H1 (cell line): ENCODE measurements at regions not wholly inside any gene's neighbourhood (a gene's known extent, or its start where the extent isn't known, plus 50 kb on each side); places are given as distances from the start of the nearest gene placed in this dataset.

Source experiments
- CTCF ChIA-PET: fragments of 300-600 bp; sonication (Branson Sonifier 250); formaldehyde crosslinking; loops from one replicate; lab custom pipeline; 2021; ENCODE audit not compliant: partially characterized antibody; lab: Charles Lee
- POLR2A ChIA-PET: fragments of 300-600 bp; sonication (Branson Sonifier 250); formaldehyde crosslinking; loops from one replicate; lab custom pipeline; 2021; ENCODE audit warnings: inconsistent platforms; ENCODE audit not compliant: partially characterized antibody; lab: Charles Lee
- DNase-seq, 2 experiments: peaks; one replicate each; pipeline versions ENCODE4 v3.0.0 to v3.0.0-alpha.2; 2010 to 2022; ENCODE audit warnings: low spot score in 2 of 2, low read depth in 1 of 2, mixed read lengths in 1 of 2
- FAIRE-seq: peaks from 2 replicates; lab custom pipeline; 2011; peaks lifted over from hg19 to GRCh38; lab: Jason Lieb, UNC
- H2AFZ ChIP-seq: 2 replicates; pipeline ENCODE4 v1.8.1; 2012; ENCODE audit warnings: low read length, inconsistent platforms
- H2AK5ac ChIP-seq: 2 replicates; pipeline ENCODE4 v1.6.1; 2013; ENCODE audit warnings: low read depth, low read length
- H2BK120ac ChIP-seq: replicated peaks from 2 replicates; pipeline ENCODE3; 2013; ENCODE audit warnings: low read depth, low read length, inconsistent platforms
- H2BK12ac ChIP-seq: 2 replicates; pipeline ENCODE4 v1.6.1; 2013; ENCODE audit warnings: low read depth, low read length
- H2BK15ac ChIP-seq: 2 replicates; pipeline ENCODE4 v1.6.1; 2013; ENCODE audit warnings: low read length
- H2BK20ac ChIP-seq: 2 replicates; pipeline ENCODE4 v1.6.1; 2013; ENCODE audit warnings: low read length
- H2BK5ac ChIP-seq: 2 replicates; pipeline ENCODE4 v1.6.1; 2013; ENCODE audit warnings: low read depth, low read length
- H3K14ac ChIP-seq: 2 replicates; pipeline ENCODE4 v1.6.1; 2013; ENCODE audit warnings: inconsistent platforms; ENCODE audit not compliant: insufficient read length
- H3K18ac ChIP-seq: 2 replicates; pipeline ENCODE4 v1.6.1; 2013; ENCODE audit warnings: low read length; ENCODE audit errors: extremely low read depth
- H3K23ac ChIP-seq: 2 replicates; pipeline ENCODE4 v1.6.1; 2013; ENCODE audit warnings: inconsistent platforms; ENCODE audit not compliant: insufficient read length
- H3K23me2 ChIP-seq: 2 replicates; pipeline ENCODE4 v1.6.1; 2013; ENCODE audit warnings: low read depth, low read length
- H3K27ac ChIP-seq: 2 replicates; pipeline ENCODE4 v1.6.1; 2011; ENCODE audit warnings: low read depth, low read length, inconsistent platforms
- H3K27me3 ChIP-seq, 4 experiments: replicated peaks in 1 of 4; 1 replicate in 1 of 4; 2 replicates in 3 of 4; pipeline versions ENCODE4 v1.6.1 to v1.8.1; 2011 to 2013; ENCODE audit warnings: low read length in 3 of 4, mild to moderate bottlenecking in 3 of 4, inconsistent platforms in 2 of 4, mixed read lengths in 2 of 4, moderate library complexity in 1 of 4; ENCODE audit not compliant: control insufficient read depth in 3 of 4, insufficient read depth in 3 of 4; ENCODE audit errors: extremely low read depth in 1 of 4
- H3K36me3 ChIP-seq, 4 experiments: 2 replicates each; pipeline versions ENCODE4 v1.6.1 to v1.8.1; 2011 to 2013; ENCODE audit warnings: mild to moderate bottlenecking in 4 of 4, low read length in 3 of 4, moderate library complexity in 2 of 4, control low read depth in 1 of 4, inconsistent platforms in 1 of 4; ENCODE audit not compliant: insufficient read depth in 4 of 4, control insufficient read depth in 2 of 4
- H3K4ac ChIP-seq: replicated peaks from 2 replicates; pipeline ENCODE3; 2013; ENCODE audit warnings: low read length, low read depth, mixed read lengths, inconsistent platforms; ENCODE audit not compliant: insufficient read length
- H3K4me1 ChIP-seq, 4 experiments: replicated peaks in 1 of 4; 1 replicate in 1 of 4; 2 replicates in 3 of 4; pipeline versions ENCODE4 v1.6.1 to v1.8.1; 2011 to 2013; ENCODE audit warnings: low read length in 3 of 4, inconsistent platforms in 2 of 4, mixed read lengths in 1 of 4; ENCODE audit not compliant: insufficient read depth in 4 of 4, control insufficient read depth in 3 of 4
- H3K4me2 ChIP-seq, 2 experiments: 2 replicates each; pipeline versions ENCODE4 v1.6.1 to v1.8.1; 2011 to 2013; ENCODE audit warnings: low read depth in 2 of 2, low read length in 2 of 2, control low read depth in 1 of 2, inconsistent platforms in 1 of 2, mild to moderate bottlenecking in 1 of 2; ENCODE audit not compliant: insufficient read depth in 1 of 2
- H3K4me3 ChIP-seq, 4 experiments: fragments of 200-600, 300-600 bp in 1 of 4; sonication (generic), shearing (Covaris generic), sonication (Bioruptor Twin) in 1 of 4; 2 replicates each; pipeline versions ENCODE4 v1.5.1 to v1.8.1; 2011 to 2016; ENCODE audit warnings: low read length in 4 of 4, low read depth in 3 of 4, control low read depth in 2 of 4, inconsistent platforms in 2 of 4, mild to moderate bottlenecking in 2 of 4, mixed read lengths in 1 of 4, moderate library complexity in 1 of 4; ENCODE audit not compliant: insufficient read depth in 2 of 4; ENCODE audit errors: extremely low read depth in 1 of 4
- H3K56ac ChIP-seq: replicated peaks from 2 replicates; pipeline ENCODE3; 2013; ENCODE audit warnings: low read depth, mild to moderate bottlenecking, mixed read lengths, low read length, inconsistent platforms; ENCODE audit not compliant: insufficient read length
- H3K79me1 ChIP-seq: 2 replicates; pipeline ENCODE4 v1.6.1; 2013; ENCODE audit warnings: low read depth, low read length, control low read depth
- H3K79me2 ChIP-seq, 2 experiments: 2 replicates each; pipeline versions ENCODE4 v1.6.1 to v1.8.1; 2012 to 2013; ENCODE audit warnings: low read length in 2 of 2, mild to moderate bottlenecking in 2 of 2, inconsistent platforms in 1 of 2; ENCODE audit not compliant: insufficient read depth in 2 of 2, control insufficient read depth in 1 of 2
- H3K9ac ChIP-seq, 4 experiments: replicated peaks in 1 of 4; 1 replicate in 1 of 4; 2 replicates in 3 of 4; pipeline versions ENCODE4 v1.6.1 to v1.8.1; 2011 to 2013; ENCODE audit warnings: low read depth in 3 of 4, low read length in 3 of 4, control low read depth in 2 of 4, mild to moderate bottlenecking in 2 of 4, moderate library complexity in 2 of 4, inconsistent platforms in 1 of 4; ENCODE audit errors: extremely low read depth in 1 of 4
- H3K9me3 ChIP-seq, 2 experiments: 2 replicates each; pipeline versions ENCODE4 v1.6.1 to v1.8.1; 2012 to 2013; ENCODE audit warnings: mild to moderate bottlenecking in 2 of 2, moderate library complexity in 2 of 2, control low read depth in 1 of 2, inconsistent platforms in 1 of 2, low read depth in 1 of 2, low read length in 1 of 2, mixed read lengths in 1 of 2; ENCODE audit not compliant: insufficient read depth in 2 of 2
- H4K20me1 ChIP-seq, 2 experiments: replicated peaks in 1 of 2; 2 replicates each; pipeline versions ENCODE3 to v1.8.1; 2011 to 2013; ENCODE audit warnings: inconsistent platforms in 2 of 2, low read length in 2 of 2, mild to moderate bottlenecking in 1 of 2; ENCODE audit not compliant: insufficient read depth in 2 of 2, control insufficient read depth in 1 of 2
- H4K5ac ChIP-seq: 2 replicates; pipeline ENCODE4 v1.6.1; 2013; ENCODE audit warnings: low read length, low read depth, mixed read lengths, inconsistent platforms; ENCODE audit not compliant: insufficient read length
- H4K8ac ChIP-seq: 2 replicates; pipeline ENCODE4 v1.8.0; 2013; ENCODE audit warnings: mild to moderate bottlenecking, moderate library complexity, low read length, inconsistent platforms; ENCODE audit not compliant: insufficient read depth; ENCODE audit errors: extremely low read depth
- H4K91ac ChIP-seq: replicated peaks from 2 replicates; pipeline ENCODE3; 2013; ENCODE audit warnings: low read length, mixed read lengths, inconsistent platforms; ENCODE audit not compliant: insufficient read length
- BRCA1 ChIP-seq: IDR thresholded peaks from 2 replicates; pipeline ENCODE4 v1.6.1; 2012; ENCODE audit warnings: low read depth, low read length, improper control_type of control experiment
- CBX5 ChIP-seq: fragments of 300-800, 300-1000 bp; sonication (generic); IDR thresholded peaks from 2 replicates; pipeline ENCODE4 v1.7.1; 2016; ENCODE audit warnings: antibody characterized with exemption, low read length, low read depth
- CHD2 ChIP-seq: IDR thresholded peaks from 2 replicates; pipeline ENCODE4 v1.6.1; 2012; ENCODE audit warnings: low read length, improper control_type of control experiment
- CTBP2 ChIP-seq: IDR thresholded peaks from 2 replicates; pipeline ENCODE4 v1.7.0; 2011; ENCODE audit warnings: borderline replicate concordance, mild to moderate bottlenecking, moderate library complexity, mixed read lengths, low read length; ENCODE audit not compliant: insufficient read depth, insufficient read length
- E2F6 ChIP-seq: IDR thresholded peaks from 2 replicates; pipeline ENCODE4 v1.6.1; 2012; ENCODE audit warnings: inconsistent platforms
- HDAC2 ChIP-seq, 2 experiments: fragments of 300-600 bp in 1 of 2; sonication (generic) in 1 of 2; IDR thresholded peaks; 2 replicates each; pipeline ENCODE4 v1.6.1; 2011 to 2012; ENCODE audit warnings: low read depth in 2 of 2, low read length in 2 of 2, mild to moderate bottlenecking in 2 of 2, moderate library complexity in 2 of 2, borderline replicate concordance in 1 of 2, inconsistent platforms in 1 of 2
- MAX ChIP-seq: IDR thresholded peaks from 2 replicates; pipeline ENCODE4 v1.6.1; 2012; ENCODE audit warnings: inconsistent platforms
- POLR2A ChIP-seq, 2 experiments: IDR thresholded peaks; 1 replicate in 1 of 2; 2 replicates in 1 of 2; pipeline ENCODE4 v1.6.1; 2011; ENCODE audit warnings: low read depth in 2 of 2, low read length in 2 of 2, mild to moderate bottlenecking in 2 of 2; ENCODE audit errors: control extremely low read depth in 1 of 2
- POLR2AphosphoS5 ChIP-seq: IDR thresholded peaks from 2 replicates; pipeline ENCODE4 v1.6.1; 2011; ENCODE audit warnings: low read depth, low read length
- RAD21 ChIP-seq, 2 experiments: IDR thresholded peaks in 1 of 2; conservative IDR thresholded peaks in 1 of 2; 2 replicates each; pipeline ENCODE4 v1.6.1; 2011; ENCODE audit warnings: low read depth in 2 of 2, low read length in 2 of 2, improper control_type of control experiment in 1 of 2, inconsistent platforms in 1 of 2, mild to moderate bottlenecking in 1 of 2, moderate library complexity in 1 of 2
- SIN3A ChIP-seq, 2 experiments: IDR thresholded peaks in 1 of 2; conservative IDR thresholded peaks in 1 of 2; 2 replicates each; pipeline ENCODE4 v1.6.1; 2011 to 2012; ENCODE audit warnings: low read length in 2 of 2, improper control_type of control experiment in 1 of 2, low read depth in 1 of 2, mild to moderate bottlenecking in 1 of 2
- SIX5 ChIP-seq: IDR thresholded peaks from 2 replicates; pipeline ENCODE4 v1.6.1; 2011; ENCODE audit warnings: mild to moderate bottlenecking, low read depth, low read length
- SP2 ChIP-seq: IDR thresholded peaks from 2 replicates; pipeline ENCODE4 v1.6.1; 2012; ENCODE audit warnings: mild to moderate bottlenecking, low read length, inconsistent platforms
- SRF ChIP-seq: IDR thresholded peaks from 2 replicates; pipeline ENCODE4 v1.6.1; 2011; ENCODE audit warnings: mild to moderate bottlenecking, low read depth, low read length, moderate library complexity
- YY1 ChIP-seq: IDR thresholded peaks from 2 replicates; pipeline ENCODE4 v1.6.1; 2011; ENCODE audit warnings: low read depth, mild to moderate bottlenecking, low read length
- whole genome bisulfite sequencing, 2 experiments: shearing (Covaris generic) in 1 of 2; methylation state at CpG; one replicate each; pipeline versions ENCODE4 v1.1.6 to v1.1.7; 2013 to 2015; ENCODE audit warnings: low lambda C conversion rate in 2 of 2, mixed read lengths in 2 of 2, inconsistent platforms in 1 of 2, low coverage in 1 of 2, missing lambda C conversion rate in 1 of 2; ENCODE audit not compliant: insufficient replicate concordance in 2 of 2, insufficient coverage in 1 of 2, insufficient read length in 1 of 2; ENCODE audit errors: extremely low coverage in 1 of 2, missing lambda C conversion rate in 1 of 2; 5-methylcytosine and 5-hydroxymethylcytosine counted together

- Histone ChIP-seq H2BK20ac (no peak overlapping the region), H2AK5ac (no peak overlapping the region), H2BK12ac (no peak overlapping the region), H3K27me3 (no peaks in the 10 kb centered on the region), H3K9ac (no peak overlapping the region), H3K9me3 (no peaks in the 10 kb centered on the region), H4K5ac (no peak overlapping the region), H3K23me2 (no peaks in the 10 kb centered on the region), H3K79me2 (no peaks in the 10 kb centered on the region), H4K91ac (no peak overlapping the region), H4K8ac (no peak overlapping the region), H2BK5ac (no peak overlapping the region), H3K23ac (no peak overlapping the region), H3K18ac (no peak overlapping the region), H3K4ac (no peak overlapping the region), H4K20me1 (no peaks in the 10 kb centered on the region), H2BK120ac (no peak overlapping the region), H3K56ac (no peak overlapping the region), H3K4me2 (no peak overlapping the region), H2BK15ac (no peak overlapping the region), H3K36me3 (no peaks in the 10 kb centered on the region), H2AFZ (no peak overlapping the region), H3K4me1 (peaks cover 0 to 3% (median 0%) of the 10 kb centered on the region in 4 experiments; a peak in 1 of 7 replicates), H3K79me1 (no peaks in the 10 kb centered on the region), H3K14ac (no peak overlapping the region), H3K27ac (no peak overlapping the region), H3K4me3 (no peak overlapping the region)
- FAIRE-seq (no peak), DNase-seq (no peak)
- WGBS, 2 experiments, result 92% methylated on average over 3 of the region's 3 CpGs; no CpG with 5 or more reads in 1 of the 2 experiments
- ChIA-PET POLR2A (no interaction called here), CTCF (no interaction called here)
- TF ChIP-seq CTBP2 (no peak), SRF (no peak), MAX (no peak), E2F6 (no peak), SP2 (no peak), POLR2A (IDR thresholded peaks at IDR 0.05; ENCODE audit: control extremely low read depth in 1 of 2, low read depth in 2 of 2, low read length in 2 of 2) (no peak), SIX5 (no peak), HDAC2 (IDR thresholded peaks at IDR 0.05; ENCODE audit: borderline replicate concordance in 1 of 2, low read depth in 2 of 2, low read length in 2 of 2) (no peak), YY1 (no peak), SIN3A (conservative IDR thresholded peaks at IDR 0.05 in 1 of 2, IDR thresholded peaks at IDR 0.05 in 1 of 2; ENCODE audit: low read depth in 1 of 2, low read length in 2 of 2) (no peak), CHD2 (no peak), CBX5 (no peak), POLR2AphosphoS5 (no peak), BRCA1 (no peak), RAD21 (IDR thresholded peaks at IDR 0.05 in 1 of 2, conservative IDR thresholded peaks at IDR 0.05 in 1 of 2; ENCODE audit: low read depth in 2 of 2, low read length in 2 of 2) (no peak)
Observed at GRCh38 chr4:188573104-188573503, 433.9 kb downstream of the TRIML1 start.
